HG03342 (cell line): ENCODE measurements at regions not wholly inside any gene's neighbourhood (a gene's known extent, or its start where the extent isn't known, plus 50 kb on each side); places are given as distances from the start of the nearest gene placed in this dataset.
A peak's percentile ranks its signal among the peaks of the same experiment; 100 is the strongest.

Source experiments
- ATAC-seq: cut with Tn5 transposase; IDR thresholded peaks from one replicate; pipeline ENCODE4 v1.9.1; 2021; ENCODE audit warnings: mild to moderate bottlenecking, moderate library complexity; ENCODE audit not compliant: unreplicated experiment

DNA sequence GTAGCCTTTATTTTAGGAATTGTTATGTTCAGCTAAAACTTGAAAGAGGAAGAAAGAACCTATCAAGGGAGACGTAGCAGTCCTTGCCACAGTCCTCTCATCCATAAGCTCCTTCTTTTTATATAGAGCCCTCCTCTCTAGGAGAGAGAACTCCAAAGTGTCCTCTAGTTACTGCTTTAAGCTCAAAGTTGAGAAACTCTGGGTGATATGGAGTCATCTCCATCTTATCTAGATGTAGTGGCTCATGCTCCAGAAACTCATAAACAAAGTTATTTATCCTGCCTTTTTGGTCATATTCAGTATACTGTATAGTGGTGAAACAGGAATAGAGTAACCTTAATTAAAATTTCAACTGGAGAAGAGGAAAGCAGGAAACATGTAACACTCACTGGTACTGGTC lies 90.4 kb upstream of the ATF7IP start:
- no peak for ATAC-seq

DNA sequence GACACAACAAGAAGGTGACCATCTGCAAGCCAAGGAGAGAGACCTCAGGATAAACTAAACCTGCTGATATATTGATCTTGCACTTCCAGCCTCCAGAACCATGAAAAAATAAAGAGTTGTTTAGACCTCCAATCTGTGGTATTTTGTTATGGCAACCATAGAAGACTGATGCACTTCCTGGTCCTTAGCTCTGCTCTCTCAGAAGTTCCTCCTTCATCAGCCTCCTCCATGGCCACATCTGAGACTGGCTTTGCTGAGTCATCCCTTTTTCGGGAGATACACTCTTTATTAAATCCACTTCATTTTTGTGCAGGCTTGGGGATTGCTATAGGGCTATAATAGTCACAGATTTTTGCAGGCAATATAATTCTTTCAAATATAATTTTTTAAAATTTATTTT lies 89.6 kb upstream of the ATF7IP start:
- ATAC-seq: no peak

DNA sequence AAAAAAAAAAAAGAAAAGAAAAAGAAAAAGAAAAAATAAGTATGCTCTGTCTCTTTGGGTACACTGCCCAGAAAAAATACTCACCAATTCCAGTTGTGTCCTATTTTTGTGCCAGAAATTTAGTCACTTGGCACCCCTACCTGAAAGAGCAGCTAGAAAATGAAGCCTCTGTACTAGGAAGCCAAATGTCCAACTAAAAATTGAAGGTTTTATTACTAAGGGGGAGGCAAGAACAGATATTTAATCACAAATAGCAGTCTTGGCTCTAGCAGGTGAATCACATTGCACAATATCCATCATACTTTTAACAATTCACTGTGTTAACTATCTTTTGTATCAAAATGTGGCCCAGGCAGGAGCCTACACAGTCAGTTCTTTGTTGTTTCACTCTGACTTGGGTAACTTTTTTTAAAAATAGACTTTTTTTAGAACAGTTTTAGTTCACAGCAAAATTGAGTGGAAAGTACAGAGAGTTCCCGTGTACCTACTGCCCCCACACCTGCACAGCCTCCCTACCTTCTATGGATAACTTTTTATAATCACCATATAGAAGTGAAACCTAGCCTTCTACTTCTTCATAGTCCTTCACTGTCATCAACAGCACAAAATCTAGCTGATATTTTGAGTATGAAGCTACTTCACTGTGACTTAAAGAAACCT lies 87.1 kb upstream of the ATF7IP start:
- no peak for ATAC-seq

DNA sequence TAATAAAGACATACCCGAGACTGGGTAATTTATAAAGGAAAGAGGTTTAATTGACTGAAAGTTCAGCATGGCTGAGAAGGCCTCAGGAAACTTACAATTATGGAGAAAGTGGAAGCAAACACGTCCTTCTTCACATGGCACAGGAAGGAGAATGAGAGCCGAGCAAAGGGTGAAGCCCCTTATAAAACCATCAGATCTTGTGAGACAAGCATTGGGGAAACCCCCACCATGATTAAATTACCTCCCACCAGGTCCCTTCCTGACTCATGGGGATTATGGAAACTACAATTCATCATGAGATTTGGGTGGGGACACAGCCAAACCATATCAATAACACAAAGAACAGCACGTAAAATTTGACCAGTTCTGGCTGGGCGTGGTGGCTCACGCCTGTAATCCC lies 85.6 kb upstream of the ATF7IP start:
- ATAC-seq: no peak

DNA sequence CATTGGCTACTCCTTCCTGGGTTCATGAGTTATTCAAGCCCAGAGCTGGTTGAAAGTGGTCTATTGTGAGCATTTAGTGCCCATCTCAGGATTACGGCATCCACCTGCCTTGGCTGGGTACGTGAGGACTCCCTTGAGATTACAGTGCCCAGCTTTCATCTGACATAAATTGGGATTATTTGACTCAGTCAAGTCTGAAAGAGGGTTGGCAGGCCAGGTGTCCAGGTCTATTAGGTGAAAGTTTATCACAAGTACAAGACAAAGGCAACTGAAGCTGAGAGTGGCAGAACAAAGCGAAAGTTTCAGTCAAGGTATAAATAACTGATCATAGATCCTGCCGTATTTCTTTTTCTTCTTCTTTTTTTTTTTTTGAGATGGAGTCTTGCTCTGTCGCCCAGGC lies 84.6 kb upstream of the ATF7IP start:
- no peak for ATAC-seq

DNA sequence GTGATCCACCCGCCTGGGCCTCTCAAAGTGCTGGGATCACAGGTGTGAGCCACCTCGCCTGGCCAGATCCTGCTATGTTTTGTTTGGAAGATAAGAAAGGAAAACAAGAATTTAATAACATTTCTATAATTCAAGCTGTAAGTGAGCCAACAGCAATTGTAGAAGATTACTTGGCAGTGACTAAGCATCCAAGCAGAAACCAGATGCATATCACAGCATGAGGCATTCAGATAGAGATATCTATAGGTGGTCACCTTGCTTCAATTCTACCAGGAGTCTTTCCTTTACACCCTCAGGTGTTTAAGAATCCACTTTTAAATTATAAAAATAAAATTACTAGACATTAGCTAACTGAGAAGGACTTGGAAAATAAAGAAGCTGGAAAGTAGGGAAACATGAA lies 83.9 kb upstream of the ATF7IP start:
- ATAC-seq: no peak

DNA sequence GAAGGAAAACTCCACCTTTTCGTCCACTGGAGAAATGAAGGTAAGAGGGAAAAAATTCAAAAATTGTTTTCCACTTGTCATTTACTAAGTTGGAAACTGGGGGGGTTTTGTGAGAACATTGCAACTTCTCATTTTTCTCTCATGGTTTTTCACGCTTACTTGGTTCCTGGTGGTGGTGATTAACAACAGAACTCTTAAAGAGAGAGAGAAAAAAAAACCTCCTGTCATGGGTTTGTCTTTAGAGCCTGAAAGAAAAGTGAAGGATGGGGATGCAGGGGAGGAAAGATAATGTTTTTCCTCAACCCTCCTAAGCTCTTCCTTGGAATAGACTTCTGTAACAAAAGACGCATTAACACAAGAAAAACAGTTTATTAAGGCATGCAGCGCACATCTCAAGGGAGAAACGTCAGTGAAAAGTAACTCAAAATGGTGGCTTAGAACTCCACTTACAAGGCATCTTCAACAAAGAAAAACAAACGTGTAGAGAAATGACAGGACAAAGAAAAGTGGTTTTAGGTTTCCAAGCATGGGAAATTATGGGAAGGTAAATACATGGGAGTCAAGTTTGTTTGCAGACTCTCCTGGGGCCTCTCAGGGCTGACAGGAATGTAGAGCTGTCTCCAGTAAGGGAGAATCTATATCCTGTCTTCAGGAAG lies 81.9 kb upstream of the ATF7IP start:
- ATAC-seq: peak; percentile 39

DNA sequence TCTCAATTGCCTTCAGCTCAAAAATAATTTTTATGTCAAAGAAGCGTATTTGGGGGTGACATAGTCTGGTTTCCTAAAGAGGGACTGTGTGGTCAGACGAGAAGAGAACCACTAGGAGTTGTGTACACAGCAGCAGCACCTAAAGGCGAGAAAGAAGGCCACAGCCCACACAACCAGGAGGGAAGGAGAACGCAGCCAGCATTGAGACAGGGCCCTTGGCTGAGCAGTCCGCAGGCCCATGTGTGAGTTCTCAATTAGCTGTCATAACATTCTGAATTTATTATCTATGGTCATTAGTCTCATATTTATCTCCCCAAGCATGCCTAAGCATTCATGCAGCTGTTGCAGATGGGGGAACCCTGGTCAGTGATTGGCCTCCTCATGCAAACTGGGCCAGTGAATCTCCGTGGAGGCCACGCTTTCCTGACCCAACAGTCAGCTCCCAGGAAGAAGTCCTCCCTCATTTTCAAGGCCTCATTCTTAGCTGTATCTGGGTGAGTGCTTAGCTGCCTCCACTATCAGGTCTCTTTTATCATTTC lies 81.2 kb upstream of the ATF7IP start:
- ATAC-seq: peak; percentile 63

DNA sequence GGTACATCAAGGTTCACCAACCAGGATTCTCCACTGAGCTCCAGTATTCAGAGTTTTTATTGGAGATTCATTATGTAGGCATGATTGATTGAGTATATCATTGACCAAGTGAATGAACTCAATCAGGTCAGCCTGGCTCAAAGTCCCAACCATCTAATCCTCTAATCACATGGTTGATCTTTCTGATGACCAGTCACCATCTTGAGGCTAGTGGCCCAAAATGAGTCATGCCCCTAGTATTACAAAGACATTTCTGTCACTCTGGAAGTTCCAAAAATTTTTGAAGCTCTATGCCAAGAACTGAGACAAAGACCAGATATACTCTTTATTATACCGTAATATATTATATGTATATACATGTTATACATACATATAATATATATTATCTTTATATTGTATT lies 75.9 kb upstream of the ATF7IP start:
- no peak for ATAC-seq

DNA sequence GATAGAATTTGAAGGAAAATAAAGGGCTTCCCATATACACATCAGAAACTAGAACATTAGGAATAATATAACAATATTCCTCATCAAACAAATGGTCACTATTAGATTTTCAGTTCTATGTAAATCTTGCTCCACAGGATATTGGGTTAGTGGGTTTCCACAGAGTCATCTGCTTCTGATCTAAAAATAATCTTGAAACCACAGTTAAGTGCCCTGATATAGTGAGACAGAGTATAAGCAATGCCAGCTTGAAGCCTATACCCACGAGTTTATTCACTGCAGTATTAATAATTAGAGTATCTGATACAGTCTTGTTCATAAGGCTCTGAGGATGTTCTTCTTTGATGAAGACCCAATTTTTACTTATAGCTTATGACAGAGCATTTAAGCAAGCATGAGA lies 74.5 kb upstream of the ATF7IP start:
- no peak for ATAC-seq

DNA sequence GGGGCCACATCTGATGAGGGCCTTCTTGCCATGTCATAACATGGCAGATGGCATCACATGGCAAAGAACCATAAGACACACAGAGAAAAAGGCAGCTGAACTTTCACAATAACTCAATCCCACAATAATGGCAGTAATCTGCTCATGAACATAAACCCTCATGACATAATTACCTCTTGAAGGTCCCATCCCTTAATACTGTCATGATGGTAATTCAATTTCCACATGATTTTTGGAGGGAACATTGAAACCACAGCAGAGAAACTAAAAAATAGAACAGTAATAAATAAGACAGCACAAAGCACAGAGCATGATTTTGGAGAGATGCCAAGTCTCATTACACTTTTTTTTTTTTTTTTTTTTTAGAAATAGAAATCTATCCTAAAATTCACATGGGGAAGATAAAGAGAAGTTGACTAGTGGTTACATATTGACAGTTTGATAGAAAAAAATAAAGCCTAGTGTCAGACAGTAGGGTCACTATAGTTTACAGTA lies 61.8 kb upstream of the ATF7IP start:
- no peak for ATAC-seq

DNA sequence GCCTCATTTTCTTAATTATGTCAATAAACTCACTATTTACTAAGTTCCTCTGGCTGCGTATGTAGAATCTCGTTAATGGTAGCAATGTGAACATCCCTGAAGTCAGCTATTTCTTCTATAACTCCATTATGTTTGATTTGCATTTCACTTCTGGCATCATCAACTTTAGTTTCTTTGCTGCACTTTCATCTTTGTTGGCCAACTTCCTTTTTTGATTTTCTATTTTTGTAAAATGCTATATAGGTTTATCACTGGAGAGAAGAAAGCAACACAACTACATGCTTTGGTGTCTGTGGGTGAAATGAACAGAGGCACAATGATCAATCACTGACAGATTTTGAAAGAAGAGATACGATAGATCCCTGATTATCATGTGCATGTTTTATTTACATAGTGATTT lies 58.5 kb upstream of the ATF7IP start:
- no peak for ATAC-seq

DNA sequence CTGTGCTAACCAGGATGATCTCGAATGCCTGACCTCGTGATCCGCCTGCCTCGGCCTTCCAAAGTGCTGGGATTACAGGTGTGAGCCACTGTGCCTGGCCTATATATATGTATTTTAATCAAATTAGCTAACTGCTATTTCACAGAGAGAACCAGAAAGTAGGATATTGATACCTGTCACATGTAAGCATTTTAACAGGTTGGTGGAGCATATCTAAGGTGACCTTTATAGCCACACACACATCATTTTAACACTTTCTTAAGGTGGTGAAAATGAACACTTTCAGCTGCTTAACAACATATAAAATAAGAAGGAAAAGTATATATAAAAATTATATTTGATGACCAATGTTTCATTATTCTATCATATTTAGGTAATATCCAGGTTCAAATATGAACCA lies 57.0 kb upstream of the ATF7IP start:
- ATAC-seq: no peak

DNA sequence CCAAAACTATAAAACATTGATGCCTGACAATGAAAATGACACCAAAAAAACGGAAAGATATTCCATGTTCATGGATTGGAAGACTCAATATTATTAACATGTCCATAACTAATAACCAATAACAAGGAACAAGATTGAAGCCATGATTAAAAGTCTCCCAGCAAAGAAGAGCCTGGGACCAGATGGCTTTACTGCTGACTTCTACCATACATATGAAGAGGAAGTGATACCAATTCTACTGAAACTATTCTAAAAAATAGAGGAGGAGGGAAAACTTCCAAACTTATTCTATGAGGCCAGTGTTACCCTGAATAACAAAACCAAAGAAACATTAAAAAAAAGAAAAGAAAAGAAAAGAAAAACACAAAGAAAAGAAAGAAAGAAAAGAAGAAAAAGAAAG lies 54.6 kb upstream of the ATF7IP start:
- ATAC-seq: no peak

DNA sequence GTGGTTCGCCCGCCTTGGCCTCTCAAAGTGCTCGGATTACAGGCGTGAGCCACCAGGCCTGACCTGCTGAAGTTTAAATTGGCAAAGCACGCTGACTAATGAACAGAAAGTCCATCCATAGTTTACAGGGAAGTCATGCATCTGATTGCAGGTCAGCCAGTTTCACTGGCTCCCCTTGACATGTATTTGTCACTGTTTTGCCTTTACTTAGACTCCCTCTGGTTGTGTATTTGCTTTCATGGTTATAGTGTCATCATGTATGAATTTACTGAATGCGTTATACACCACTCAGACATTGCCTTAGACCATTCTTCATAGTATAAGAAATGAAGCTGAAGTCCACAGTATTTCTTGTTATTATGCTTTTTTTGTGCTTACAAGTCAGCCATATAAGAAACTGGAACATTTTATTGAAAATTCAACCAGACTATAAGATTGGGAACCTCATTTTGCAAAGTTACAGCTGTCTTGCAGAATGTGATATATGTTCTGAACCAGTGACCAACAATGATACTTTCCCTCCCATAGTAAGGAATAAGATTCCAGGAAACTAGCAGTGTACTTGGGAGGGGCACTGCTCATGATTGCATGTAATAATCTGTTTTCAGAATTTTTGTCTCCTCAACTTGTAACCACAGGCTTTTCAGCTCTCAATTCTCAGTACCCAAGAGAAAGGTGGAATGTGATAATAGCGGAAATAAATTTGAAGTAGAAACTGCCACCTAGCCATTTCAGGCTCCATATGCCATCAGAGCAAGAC lies 51.9 kb upstream of the ATF7IP start:
- no peak for ATAC-seq

DNA sequence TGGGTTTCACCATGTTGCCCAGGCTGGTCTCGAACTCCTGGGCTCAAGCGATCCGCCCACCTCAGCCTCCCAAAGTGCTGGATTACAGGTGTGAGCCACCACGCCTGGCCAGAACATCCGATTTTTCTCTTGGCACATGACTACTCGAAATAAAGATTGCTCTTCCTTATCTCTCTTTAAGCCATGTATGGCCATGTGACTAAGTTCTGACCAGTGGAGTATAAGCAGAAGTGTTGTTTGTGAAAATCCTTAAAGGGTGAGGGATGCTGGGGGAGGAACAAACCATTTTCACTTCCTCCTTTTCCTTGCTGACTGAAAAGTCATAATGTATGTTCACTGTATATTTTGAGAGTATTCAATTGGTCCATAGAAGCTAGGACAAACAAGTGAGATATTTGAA lies 50.7 kb upstream of the ATF7IP start:
- no peak for ATAC-seq

DNA sequence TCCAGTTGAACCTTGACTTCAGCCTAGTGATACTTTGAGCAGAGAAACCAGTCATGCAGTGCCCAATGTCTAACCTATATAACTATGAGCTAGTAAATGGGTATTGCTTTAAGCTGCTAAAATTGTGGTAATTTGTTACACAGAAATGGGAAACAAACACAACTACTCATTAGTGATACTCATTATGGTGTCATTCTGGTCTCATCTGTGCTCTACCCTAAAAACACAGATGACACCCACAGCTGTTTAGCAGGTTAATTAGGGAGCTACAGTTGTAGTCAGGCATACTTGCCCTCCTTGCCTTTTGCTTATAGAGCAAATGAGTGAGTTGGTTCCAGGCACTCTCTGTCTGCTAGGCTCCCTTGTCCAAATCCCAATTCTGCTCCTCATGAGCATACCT lies 50.0 kb upstream of the ATF7IP start:
- ATAC-seq: no peak
